Keratinocyte (primary cell): ENCODE measurements at regions not wholly inside any gene's neighbourhood (a gene's known extent, or its start where the extent isn't known, plus 50 kb on each side); places are given as distances from the start of the nearest gene placed in this dataset.

ENCODE experiments used
- DNase-seq: peaks from one replicate; pipeline ENCODE4 v3.0.0-alpha.2; 2011; ENCODE audit warnings: low read depth, missing footprints, low spot score
- FAIRE-seq: peaks from 2 replicates; lab custom pipeline; 2011; peaks lifted over from hg19 to GRCh38; lab: Jason Lieb, UNC
- H2AFZ ChIP-seq: 2 replicates; pipeline ENCODE4 v1.6.0; 2012; ENCODE audit warnings: low read length, control low read depth, inconsistent platforms; ENCODE audit not compliant: control insufficient read depth
- H3K27ac ChIP-seq: 2 replicates; pipeline ENCODE4 v1.5.1; 2011; ENCODE audit warnings: low read length; ENCODE audit not compliant: control insufficient read depth, insufficient read depth
- H3K27me3 ChIP-seq: 3 replicates; pipeline ENCODE4 v1.6.0; 2011; ENCODE audit warnings: low read length; ENCODE audit not compliant: control insufficient read depth, insufficient read depth; ENCODE audit errors: extremely low read depth
- H3K36me3 ChIP-seq, 2 experiments: 2 replicates in 1 of 2; 3 replicates in 1 of 2; pipeline ENCODE4 v1.5.1; 2011; ENCODE audit warnings: low read length in 2 of 2, mild to moderate bottlenecking in 1 of 2; ENCODE audit not compliant: control insufficient read depth in 2 of 2, insufficient read depth in 2 of 2; ENCODE audit errors: extremely low read depth in 1 of 2
- H3K4me1 ChIP-seq: 3 replicates; pipeline ENCODE4 v1.5.1; 2011; ENCODE audit warnings: low read length; ENCODE audit not compliant: control insufficient read depth, insufficient read depth; ENCODE audit errors: extremely low read depth
- H3K4me2 ChIP-seq: 3 replicates; pipeline ENCODE4 v1.6.0; 2011; ENCODE audit warnings: low read depth, low read length; ENCODE audit not compliant: control insufficient read depth, insufficient read depth; ENCODE audit errors: extremely low read depth
- H3K4me3 ChIP-seq, 3 experiments: fragments of 200-600 bp in 1 of 3; sonication (generic) in 1 of 3; 2 replicates in 2 of 3; 3 replicates in 1 of 3; pipeline ENCODE4 v1.5.1; 2011 to 2016; ENCODE audit warnings: low read length in 3 of 3, mild to moderate bottlenecking in 3 of 3, control low read depth in 2 of 3, inconsistent platforms in 1 of 3, low read depth in 1 of 3, mixed read lengths in 1 of 3, mixed run types in 1 of 3, moderate library complexity in 1 of 3; ENCODE audit not compliant: control insufficient read depth in 2 of 3, insufficient read depth in 2 of 3; ENCODE audit errors: extremely low read depth in 1 of 3
- H3K79me2 ChIP-seq: 2 replicates; pipeline ENCODE4 v1.6.0; 2012; ENCODE audit warnings: low read length; ENCODE audit not compliant: control insufficient read depth, insufficient read depth
- H3K9ac ChIP-seq: 3 replicates; pipeline ENCODE4 v1.6.0; 2011; ENCODE audit warnings: low read length; ENCODE audit not compliant: control insufficient read depth, insufficient read depth; ENCODE audit errors: extremely low read depth
- H3K9me1 ChIP-seq: 3 replicates; pipeline ENCODE4 v1.6.0; 2011; ENCODE audit warnings: low read length; ENCODE audit not compliant: control insufficient read depth, insufficient read depth; ENCODE audit errors: extremely low read depth
- H3K9me3 ChIP-seq: 2 replicates; pipeline ENCODE4 v1.5.1; 2012; ENCODE audit warnings: low read depth, low read length; ENCODE audit not compliant: control insufficient read depth
- H4K20me1 ChIP-seq: 3 replicates; pipeline ENCODE4 v1.6.0; 2011; ENCODE audit warnings: low read length; ENCODE audit not compliant: control insufficient read depth, insufficient read depth; ENCODE audit errors: extremely low read depth
- CTCF ChIP-seq, 3 experiments: IDR thresholded peaks in 1 of 3; conservative IDR thresholded peaks in 1 of 3; optimal IDR thresholded peaks in 1 of 3; 2 replicates in 2 of 3; 3 replicates in 1 of 3; pipeline versions ENCODE3 to v1.5.1; 2011; ENCODE audit warnings: low read length in 3 of 3, mild to moderate bottlenecking in 3 of 3, moderate library complexity in 2 of 3, control low read depth in 1 of 3, inconsistent platforms in 1 of 3; ENCODE audit not compliant: insufficient read depth in 2 of 3; ENCODE audit errors: extremely low read depth in 1 of 3
- EZH2 ChIP-seq: IDR thresholded peaks from one replicate; pipeline ENCODE4 v1.6.1; 2012; ENCODE audit warnings: inconsistent platforms, mild to moderate bottlenecking, low read length, moderate library complexity
- dilution Hi-C: fragments of 300-500 bp; cut with MboI; formaldehyde crosslinking; loops from one replicate; pipeline ENCODE4 v1.7.0; 2020; ENCODE audit warnings: low sequenced_read_pairs; ENCODE audit not compliant: extremely low pct_ligation_motif_present

- DNase-seq (no peak), FAIRE-seq (no peak)
- H4K20me1 ChIP-seq, result no peaks in the 10 kb centered on the region
- no peak overlapping the region for H3K9ac ChIP-seq
- peaks cover 2% of the 10 kb centered on the region for H3K27me3 ChIP-seq
- TF ChIP-seq CTCF (optimal IDR thresholded peaks at IDR 0.05 in 1 of 3, IDR thresholded peaks at IDR 0.05 in 1 of 3, conservative IDR thresholded peaks at IDR 0.05 in 1 of 3; ENCODE audit: extremely low read depth in 1 of 3, insufficient read depth in 2 of 3, low read length in 3 of 3) (no peak), EZH2 (no peak)
- H3K79me2 ChIP-seq, result no peaks in the 10 kb centered on the region
- dilution Hi-C loops, result no loop called here
- no peak overlapping the region for H3K27ac ChIP-seq
- no peaks in the 10 kb centered on the region for H3K4me1 ChIP-seq
- H2AFZ ChIP-seq, result no peak overlapping the region
- no peak overlapping the region for H3K4me3 ChIP-seq
- H3K9me3 ChIP-seq, result no peaks in the 10 kb centered on the region
- H3K4me2 ChIP-seq, result no peak overlapping the region
- no peaks in the 10 kb centered on the region for H3K9me1 ChIP-seq
- no peaks in the 10 kb centered on the region for H3K36me3 ChIP-seq
These were observed 151.5 kb downstream of the CHST1 start for GRCh38 chr11:45513821-45514340.

- Histone ChIP-seq H4K20me1 (no peaks in the 10 kb centered on the region), H2AFZ (no peak overlapping the region), H3K27ac (no peak overlapping the region), H3K4me3 (no peak overlapping the region), H3K36me3 (no peaks in the 10 kb centered on the region), H3K4me2 (no peak overlapping the region), H3K9me1 (no peaks in the 10 kb centered on the region), H3K9me3 (no peaks in the 10 kb centered on the region), H3K9ac (no peak overlapping the region), H3K79me2 (no peaks in the 10 kb centered on the region), H3K4me1 (no peaks in the 10 kb centered on the region), H3K27me3 (peaks cover 2% of the 10 kb centered on the region)
- no peak for TF ChIP-seq EZH2
- no peak for TF ChIP-seq CTCF (optimal IDR thresholded peaks at IDR 0.05 in 1 of 3, IDR thresholded peaks at IDR 0.05 in 1 of 3, conservative IDR thresholded peaks at IDR 0.05 in 1 of 3; ENCODE audit: extremely low read depth in 1 of 3, insufficient read depth in 2 of 3, low read length in 3 of 3)
- no peak for DNase-seq
- no peak for FAIRE-seq
- dilution Hi-C loops, result no loop called here
These were observed 152.8 kb downstream of the CHST1 start for GRCh38 chr11:45512471-45513148.
